ENCODE measurements at regions not wholly inside any gene's neighbourhood (a gene's known extent, or its start where the extent isn't known, plus 50 kb on each side); places are given as distances from the start of the nearest gene placed in this dataset.

GRCh38 chr2:193276988-193277387, 1082.3 kb upstream of the TMEFF2 start:
- TF ChIP-seq CTCF (IDR thresholded peaks at IDR 0.05) (no peak), POLR2A (IDR thresholded peaks at IDR 0.05) (no peak)
- no peak overlapping the region for H3K4me3 ChIP-seq (ENCODE audit: low read depth, poor library complexity, severe bottlenecking)
- intact Hi-C loops (cut with DNase I; ENCODE audit: low total_unique reads), result no loop called here
- 88 to 89% methylated on average over 11 of the region's 11 CpGs for WGBS, 2 donors
- no peak for DNase-seq (ENCODE audit: low spot score in 2 of 2)

GRCh38 chr2:193276560-193276959, 1081.8 kb upstream of the TMEFF2 start:
- WGBS, 2 donors, result 93 to 96% methylated on average over 16 of the region's 16 CpGs
- TF ChIP-seq POLR2A (IDR thresholded peaks at IDR 0.05) (no peak), CTCF (IDR thresholded peaks at IDR 0.05) (no peak)
- H3K4me3 ChIP-seq (ENCODE audit: low read depth, poor library complexity, severe bottlenecking), result no peak overlapping the region
- DNase-seq (ENCODE audit: low spot score in 2 of 2), result no peak
- intact Hi-C loops (cut with DNase I; ENCODE audit: low total_unique reads), result no loop called here

GRCh38 chr2:193276069-193276468, 1081.3 kb upstream of the TMEFF2 start:
- no peak for DNase-seq (ENCODE audit: low spot score in 2 of 2)
- intact Hi-C loops (cut with DNase I; ENCODE audit: low total_unique reads), result no loop called here
- no peak for TF ChIP-seq CTCF (IDR thresholded peaks at IDR 0.05)
- TF ChIP-seq POLR2A (IDR thresholded peaks at IDR 0.05), result no peak

GRCh38 chr2:193272011-193272410, 1077.3 kb upstream of the TMEFF2 start:
- no peak for TF ChIP-seq POLR2A (IDR thresholded peaks at IDR 0.05)
- no peak for TF ChIP-seq CTCF (IDR thresholded peaks at IDR 0.05)
- WGBS, 2 donors, result 68 to 76% methylated on average over 1 of the region's 1 CpG
- intact Hi-C loops (cut with DNase I; ENCODE audit: low total_unique reads), result no loop called here
- no peak for DNase-seq (ENCODE audit: low spot score in 2 of 2)
- H3K4me3 ChIP-seq (ENCODE audit: low read depth, poor library complexity, severe bottlenecking), result no peak overlapping the region

More at GRCh38 chr2:193276069-193276468, 1081.3 kb upstream of the TMEFF2 start:
- WGBS, 2 donors, result 88 to 90% methylated on average over 6 of the region's 6 CpGs
- H3K4me3 ChIP-seq (ENCODE audit: low read depth, poor library complexity, severe bottlenecking), result no peak overlapping the region

- H3K4me3 ChIP-seq (ENCODE audit: low read depth, poor library complexity, severe bottlenecking), result no peak overlapping the region
- intact Hi-C loops (cut with DNase I; ENCODE audit: low total_unique reads), result no loop called here
- DNase-seq (ENCODE audit: low spot score in 2 of 2), result no peak
- no peak for TF ChIP-seq POLR2A (IDR thresholded peaks at IDR 0.05)
- TF ChIP-seq CTCF (IDR thresholded peaks at IDR 0.05), result no peak
These were observed 1076.1 kb upstream of the TMEFF2 start for GRCh38 chr2:193270816-193271215.

- no peak for DNase-seq (ENCODE audit: low spot score in 2 of 2)
- intact Hi-C loops (cut with DNase I; ENCODE audit: low total_unique reads), result no loop called here
- TF ChIP-seq CTCF (IDR thresholded peaks at IDR 0.05), result no peak
- no peak for TF ChIP-seq POLR2A (IDR thresholded peaks at IDR 0.05)
- H3K4me3 ChIP-seq (ENCODE audit: low read depth, poor library complexity, severe bottlenecking), result no peak overlapping the region
- 48 to 67% methylated on average over 1 of the region's 1 CpG for WGBS, 2 donors
These were observed 1072.8 kb upstream of the TMEFF2 start for GRCh38 chr2:193267496-193268002.

Data from lower leg skin (tissue), 4 donors.